BLaER1 treated with 17β-estradiol and CSF1 and Interleukin-3, amounts not matched to agents 10 nM and 100 nM (cell line): ENCODE measurements at regions not wholly inside any gene's neighbourhood (a gene's known extent, or its start where the extent isn't known, plus 50 kb on each side); places are given as distances from the start of the nearest gene placed in this dataset.

Experiments used
- H3K27ac ChIP-seq, 11 experiments: shearing (Covaris generic); formaldehyde crosslinking; 2 replicates each; pipeline ENCODE4 v1.8.1; 2022
- H3K27me3 ChIP-seq, 11 experiments: shearing (Covaris generic); formaldehyde crosslinking; 2 replicates each; pipeline ENCODE4 v1.8.1; 2022
- H3K36me3 ChIP-seq, 11 experiments: shearing (Covaris generic); formaldehyde crosslinking; 2 replicates each; pipeline ENCODE4 v1.8.1; 2022
- H3K4me1 ChIP-seq, 10 experiments: shearing (Covaris generic); formaldehyde crosslinking; 2 replicates each; pipeline ENCODE4 v1.8.1; 2022
- H3K4me2 ChIP-seq, 11 experiments: shearing (Covaris generic); formaldehyde crosslinking; 2 replicates each; pipeline ENCODE4 v1.8.1; 2022
- H3K4me3 ChIP-seq, 10 experiments: shearing (Covaris generic); formaldehyde crosslinking; 2 replicates each; pipeline ENCODE4 v1.8.1; 2022
- H3K9ac ChIP-seq, 11 experiments: shearing (Covaris generic); formaldehyde crosslinking; 2 replicates each; pipeline ENCODE4 v1.8.1; 2022
- H3K9me3 ChIP-seq, 11 experiments: shearing (Covaris generic); formaldehyde crosslinking; replicated peaks in 1 of 11; 2 replicates each; pipeline ENCODE4 v1.8.1; 2022
- H4K20me1 ChIP-seq, 11 experiments: shearing (Covaris generic); formaldehyde crosslinking; 2 replicates each; pipeline ENCODE4 v1.8.1; 2022
- Cebpa-rat ChIP-seq, 11 experiments: shearing (Covaris generic); IDR thresholded peaks; 2 replicates each; pipeline ENCODE4 v1.8.1; 2022

- H3K4me3 ChIP-seq: no peak overlapping the region
- peak overlapping the region; percentile 70 to 94 (median 79) for H3K4me2 ChIP-seq
- H3K36me3 ChIP-seq: no peaks in the 10 kb centered on the region
- H3K27ac ChIP-seq: peak overlapping the region; percentile 74 to 98 (median 87)
- peaks cover 50 to 68% (median 56%) of the 10 kb centered on the region in 10 experiments for H3K4me1 ChIP-seq
- no peaks in the 10 kb centered on the region for H3K9me3 ChIP-seq
- no peaks in the 10 kb centered on the region for H3K27me3 ChIP-seq
- peak in 4 of 11 experiments; percentile 50 to 79 (median 58); a peak in 9 of 22 replicates for TF ChIP-seq Cebpa-rat (IDR thresholded peaks at IDR 0.05)
- no peaks in the 10 kb centered on the region for H4K20me1 ChIP-seq
- H3K9ac ChIP-seq: peak overlapping the region; percentile 51 to 86 (median 69)
These were observed 81.9 kb upstream of the CTNNB1 start for GRCh38 chr3:41117398-41117870.

- Histone ChIP-seq H3K9me3 (no peaks in the 10 kb centered on the region), H3K4me1 (peaks cover 40 to 63% (median 48%) of the 10 kb centered on the region in 10 experiments), H3K36me3 (no peaks in the 10 kb centered on the region), H4K20me1 (no peaks in the 10 kb centered on the region), H3K27ac (peak overlapping the region; percentile 74 to 98 (median 87); a peak in 20 of 22 replicates), H3K27me3 (no peaks in the 10 kb centered on the region), H3K4me3 (no peak overlapping the region; a peak in 1 of 20 replicates), H3K4me2 (peak overlapping the region; percentile 70 to 94 (median 79)), H3K9ac (0 out of 22 replicates have a peak overlapping the region, but pooled peaks of 1 of the 11 experiments have one; percentile 68)
- TF ChIP-seq Cebpa-rat (IDR thresholded peaks at IDR 0.05): no peak
These were observed 80.6 kb upstream of the CTNNB1 start for GRCh38 chr3:41118461-41119390.

GRCh38 chr3:41120460-41120859, 78.8 kb upstream of the CTNNB1 start:
- H3K36me3 ChIP-seq: no peaks in the 10 kb centered on the region
- H3K4me3 ChIP-seq: no peak overlapping the region
- H3K9me3 ChIP-seq: peaks cover 5 to 14% (median 8%) of the 10 kb centered on the region in 11 experiments; a peak in 17 of 22 replicates
- peaks cover 40 to 63% (median 48%) of the 10 kb centered on the region in 10 experiments for H3K4me1 ChIP-seq
- peak overlapping the region in 3 of 11 experiments; percentile 3 to 8 (median 4); a peak in 1 of 22 replicates for H3K9ac ChIP-seq
- no peaks in the 10 kb centered on the region for H4K20me1 ChIP-seq
- TF ChIP-seq Cebpa-rat (IDR thresholded peaks at IDR 0.05): no peak
- H3K4me2 ChIP-seq: peak overlapping the region; percentile 30 to 94 (median 65)
- no peaks in the 10 kb centered on the region for H3K27me3 ChIP-seq
- peak overlapping the region in 6 of 11 experiments; percentile 17 to 67 (median 43); a peak in 9 of 22 replicates for H3K27ac ChIP-seq

GRCh38 chr3:41125258-41125657, 74.0 kb upstream of the CTNNB1 start:
- peaks cover 8 to 20% (median 11%) of the 10 kb centered on the region in 10 experiments for H3K4me1 ChIP-seq
- H3K4me3 ChIP-seq: no peak overlapping the region
- H4K20me1 ChIP-seq: no peaks in the 10 kb centered on the region
- no peak overlapping the region for H3K9ac ChIP-seq
- H3K36me3 ChIP-seq: no peaks in the 10 kb centered on the region
- H3K9me3 ChIP-seq: peaks cover 16 to 44% (median 31%) of the 10 kb centered on the region in 11 experiments; a peak in 21 of 22 replicates
- H3K27me3 ChIP-seq: no peaks in the 10 kb centered on the region
- no peak overlapping the region for H3K4me2 ChIP-seq
- no peak for TF ChIP-seq Cebpa-rat (IDR thresholded peaks at IDR 0.05)
- no peak overlapping the region for H3K27ac ChIP-seq

GRCh38 chr3:41126472-41126871, 72.8 kb upstream of the CTNNB1 start:
- Histone ChIP-seq H3K27ac (no peak overlapping the region), H3K4me3 (no peak overlapping the region), H3K9ac (no peak overlapping the region), H3K4me1 (peaks cover 0 to 8% (median 0%) of the 10 kb centered on the region in 10 experiments; a peak in 3 of 20 replicates), H4K20me1 (no peaks in the 10 kb centered on the region), H3K36me3 (no peaks in the 10 kb centered on the region), H3K4me2 (no peak overlapping the region), H3K9me3 (peaks cover 16 to 44% (median 31%) of the 10 kb centered on the region in 11 experiments; a peak in 21 of 22 replicates), H3K27me3 (no peaks in the 10 kb centered on the region)
- no peak for TF ChIP-seq Cebpa-rat (IDR thresholded peaks at IDR 0.05)

- no peak overlapping the region for H3K27ac ChIP-seq
- peaks cover 16 to 44% (median 31%) of the 10 kb centered on the region in 11 experiments; a peak in 21 of 22 replicates for H3K9me3 ChIP-seq
- no peak overlapping the region for H3K4me2 ChIP-seq
- H3K4me1 ChIP-seq: peaks cover 0 to 3% (median 0%) of the 10 kb centered on the region in 10 experiments; a peak in 1 of 20 replicates
- H3K4me3 ChIP-seq: no peak overlapping the region
- no peak for TF ChIP-seq Cebpa-rat (IDR thresholded peaks at IDR 0.05)
- no peaks in the 10 kb centered on the region for H3K36me3 ChIP-seq
- H4K20me1 ChIP-seq: no peaks in the 10 kb centered on the region
- H3K9ac ChIP-seq: no peak overlapping the region
- no peaks in the 10 kb centered on the region for H3K27me3 ChIP-seq
These were observed 72.3 kb upstream of the CTNNB1 start for GRCh38 chr3:41126961-41127360.

- H3K27ac ChIP-seq: no peak overlapping the region
- TF ChIP-seq Cebpa-rat (IDR thresholded peaks at IDR 0.05): no peak
- no peaks in the 10 kb centered on the region for H3K36me3 ChIP-seq
- H3K4me1 ChIP-seq: no peaks in the 10 kb centered on the region
- no peak overlapping the region for H3K4me2 ChIP-seq
- peaks cover 16 to 44% (median 31%) of the 10 kb centered on the region in 11 experiments; a peak in 21 of 22 replicates for H3K9me3 ChIP-seq
- H4K20me1 ChIP-seq: no peaks in the 10 kb centered on the region
- H3K9ac ChIP-seq: no peak overlapping the region
- no peak overlapping the region for H3K4me3 ChIP-seq
- H3K27me3 ChIP-seq: no peaks in the 10 kb centered on the region
These were observed 71.9 kb upstream of the CTNNB1 start for GRCh38 chr3:41127414-41127813.

GRCh38 chr3:41129731-41130130, 69.6 kb upstream of the CTNNB1 start:
- no peaks in the 10 kb centered on the region for H3K36me3 ChIP-seq
- H3K4me3 ChIP-seq: no peak overlapping the region
- peaks cover 16 to 44% (median 30%) of the 10 kb centered on the region in 11 experiments; a peak in 21 of 22 replicates for H3K9me3 ChIP-seq
- no peak for TF ChIP-seq Cebpa-rat (IDR thresholded peaks at IDR 0.05)
- no peaks in the 10 kb centered on the region for H4K20me1 ChIP-seq
- H3K4me1 ChIP-seq: no peaks in the 10 kb centered on the region
- H3K9ac ChIP-seq: no peak overlapping the region
- no peak overlapping the region for H3K4me2 ChIP-seq
- no peaks in the 10 kb centered on the region for H3K27me3 ChIP-seq
- no peak overlapping the region for H3K27ac ChIP-seq

GRCh38 chr3:41131224-41131623, 68.1 kb upstream of the CTNNB1 start:
- no peaks in the 10 kb centered on the region for H3K36me3 ChIP-seq
- peaks cover 0 to 8% (median 0%) of the 10 kb centered on the region in 10 experiments; a peak in 4 of 20 replicates for H3K4me1 ChIP-seq
- H3K27ac ChIP-seq: no peak overlapping the region
- H4K20me1 ChIP-seq: no peaks in the 10 kb centered on the region
- H3K9ac ChIP-seq: no peak overlapping the region
- H3K4me3 ChIP-seq: no peak overlapping the region
- H3K9me3 ChIP-seq: peaks cover 10 to 29% (median 17%) of the 10 kb centered on the region in 11 experiments; a peak in 20 of 22 replicates
- no peak overlapping the region for H3K4me2 ChIP-seq
- no peaks in the 10 kb centered on the region for H3K27me3 ChIP-seq
- TF ChIP-seq Cebpa-rat (IDR thresholded peaks at IDR 0.05): no peak
